ENCODE measurements at regions not wholly inside any gene's neighbourhood (a gene's known extent, or its start where the extent isn't known, plus 50 kb on each side); places are given as distances from the start of the nearest gene placed in this dataset.

DNA sequence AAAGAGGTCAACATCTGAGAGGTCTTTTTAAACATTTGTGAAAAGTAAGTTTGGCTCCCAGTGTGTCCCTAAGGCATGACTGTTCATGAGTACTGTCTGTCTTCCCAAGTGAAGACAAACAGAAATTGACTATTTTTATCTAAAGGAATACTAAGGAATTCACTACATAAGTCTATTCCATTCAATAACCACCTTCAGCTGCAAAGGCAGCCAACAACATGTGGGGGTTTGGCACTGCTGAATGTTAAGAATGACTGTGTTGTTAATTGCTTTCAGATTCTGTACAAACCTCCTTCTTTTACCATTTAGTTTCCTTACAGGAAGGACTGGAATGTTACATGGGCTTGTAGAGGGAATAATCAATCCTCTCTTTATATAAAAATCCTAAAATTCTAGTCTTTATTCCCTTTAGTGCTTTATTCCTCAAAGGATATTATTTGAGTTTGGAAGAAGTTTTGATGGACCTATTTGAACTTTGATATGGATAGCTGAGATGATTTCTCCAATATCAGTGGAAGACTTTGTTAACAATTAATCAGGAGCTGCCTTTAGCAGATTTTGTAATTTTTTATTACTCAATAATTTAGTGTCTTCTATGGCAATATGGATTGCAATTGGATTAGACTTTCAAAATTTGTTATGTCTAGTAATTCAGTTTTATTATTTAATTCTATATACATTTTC lies 201.7 kb upstream of the CHRM3 start:
- TF ChIP-seq, protein P1, sequence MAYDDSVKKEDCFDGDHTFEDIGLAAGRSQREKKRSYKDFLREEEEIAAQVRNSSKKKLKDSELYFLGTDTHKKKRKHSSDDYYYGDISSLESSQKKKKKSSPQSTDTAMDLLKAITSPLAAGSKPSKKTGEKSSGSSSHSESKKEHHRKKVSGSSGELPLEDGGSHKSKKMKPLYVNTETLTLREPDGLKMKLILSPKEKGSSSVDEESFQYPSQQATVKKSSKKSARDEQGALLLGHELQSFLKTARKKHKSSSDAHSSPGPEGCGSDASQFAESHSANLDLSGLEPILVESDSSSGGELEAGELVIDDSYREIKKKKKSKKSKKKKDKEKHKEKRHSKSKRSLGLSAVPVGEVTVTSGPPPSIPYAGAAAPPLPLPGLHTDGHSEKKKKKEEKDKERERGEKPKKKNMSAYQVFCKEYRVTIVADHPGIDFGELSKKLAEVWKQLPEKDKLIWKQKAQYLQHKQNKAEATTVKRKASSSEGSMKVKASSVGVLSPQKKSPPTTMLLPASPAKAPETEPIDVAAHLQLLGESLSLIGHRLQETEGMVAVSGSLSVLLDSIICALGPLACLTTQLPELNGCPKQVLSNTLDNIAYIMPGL (CRISPR knock-in tag; IDR thresholded peaks at IDR 0.05; ENCODE audit: borderline replicate concordance), result no peak
- TF ChIP-seq JUNB (IDR thresholded peaks at IDR 0.05) (no peak), POLR2A (IDR thresholded peaks at IDR 0.05; ENCODE audit: low read length) (no peak), RFX5 (IDR thresholded peaks at IDR 0.05) (no peak), CBX8 (IDR thresholded peaks at IDR 0.05) (no peak), RAD21 (conservative IDR thresholded peaks at IDR 0.05 in 1 of 2, IDR thresholded peaks at IDR 0.05 in 1 of 2) (no peak), MAFK (IDR thresholded peaks at IDR 0.05; ENCODE audit: partially characterized antibody) (no peak), KDM1A (IDR thresholded peaks at IDR 0.05; ENCODE audit: low read depth) (no peak), POLR2AphosphoS2 (conservative IDR thresholded peaks at IDR 0.05; ENCODE audit: low read length) (no peak), FOSL2 (IDR thresholded peaks at IDR 0.05) (no peak), FOSL2 (CRISPR knock-in tag; IDR thresholded peaks at IDR 0.05) (no peak)
- TF ChIP-seq, protein P2, sequence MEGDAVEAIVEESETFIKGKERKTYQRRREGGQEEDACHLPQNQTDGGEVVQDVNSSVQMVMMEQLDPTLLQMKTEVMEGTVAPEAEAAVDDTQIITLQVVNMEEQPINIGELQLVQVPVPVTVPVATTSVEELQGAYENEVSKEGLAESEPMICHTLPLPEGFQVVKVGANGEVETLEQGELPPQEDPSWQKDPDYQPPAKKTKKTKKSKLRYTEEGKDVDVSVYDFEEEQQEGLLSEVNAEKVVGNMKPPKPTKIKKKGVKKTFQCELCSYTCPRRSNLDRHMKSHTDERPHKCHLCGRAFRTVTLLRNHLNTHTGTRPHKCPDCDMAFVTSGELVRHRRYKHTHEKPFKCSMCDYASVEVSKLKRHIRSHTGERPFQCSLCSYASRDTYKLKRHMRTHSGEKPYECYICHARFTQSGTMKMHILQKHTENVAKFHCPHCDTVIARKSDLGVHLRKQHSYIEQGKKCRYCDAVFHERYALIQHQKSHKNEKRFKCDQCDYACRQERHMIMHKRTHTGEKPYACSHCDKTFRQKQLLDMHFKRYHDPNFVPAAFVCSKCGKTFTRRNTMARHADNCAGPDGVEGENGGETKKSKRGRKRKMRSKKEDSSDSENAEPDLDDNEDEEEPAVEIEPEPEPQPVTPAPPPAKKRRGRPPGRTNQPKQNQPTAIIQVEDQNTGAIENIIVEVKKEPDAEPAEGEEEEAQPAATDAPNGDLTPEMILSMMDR (IDR thresholded peaks at IDR 0.05), result no peak
- TF ChIP-seq, protein P3, sequence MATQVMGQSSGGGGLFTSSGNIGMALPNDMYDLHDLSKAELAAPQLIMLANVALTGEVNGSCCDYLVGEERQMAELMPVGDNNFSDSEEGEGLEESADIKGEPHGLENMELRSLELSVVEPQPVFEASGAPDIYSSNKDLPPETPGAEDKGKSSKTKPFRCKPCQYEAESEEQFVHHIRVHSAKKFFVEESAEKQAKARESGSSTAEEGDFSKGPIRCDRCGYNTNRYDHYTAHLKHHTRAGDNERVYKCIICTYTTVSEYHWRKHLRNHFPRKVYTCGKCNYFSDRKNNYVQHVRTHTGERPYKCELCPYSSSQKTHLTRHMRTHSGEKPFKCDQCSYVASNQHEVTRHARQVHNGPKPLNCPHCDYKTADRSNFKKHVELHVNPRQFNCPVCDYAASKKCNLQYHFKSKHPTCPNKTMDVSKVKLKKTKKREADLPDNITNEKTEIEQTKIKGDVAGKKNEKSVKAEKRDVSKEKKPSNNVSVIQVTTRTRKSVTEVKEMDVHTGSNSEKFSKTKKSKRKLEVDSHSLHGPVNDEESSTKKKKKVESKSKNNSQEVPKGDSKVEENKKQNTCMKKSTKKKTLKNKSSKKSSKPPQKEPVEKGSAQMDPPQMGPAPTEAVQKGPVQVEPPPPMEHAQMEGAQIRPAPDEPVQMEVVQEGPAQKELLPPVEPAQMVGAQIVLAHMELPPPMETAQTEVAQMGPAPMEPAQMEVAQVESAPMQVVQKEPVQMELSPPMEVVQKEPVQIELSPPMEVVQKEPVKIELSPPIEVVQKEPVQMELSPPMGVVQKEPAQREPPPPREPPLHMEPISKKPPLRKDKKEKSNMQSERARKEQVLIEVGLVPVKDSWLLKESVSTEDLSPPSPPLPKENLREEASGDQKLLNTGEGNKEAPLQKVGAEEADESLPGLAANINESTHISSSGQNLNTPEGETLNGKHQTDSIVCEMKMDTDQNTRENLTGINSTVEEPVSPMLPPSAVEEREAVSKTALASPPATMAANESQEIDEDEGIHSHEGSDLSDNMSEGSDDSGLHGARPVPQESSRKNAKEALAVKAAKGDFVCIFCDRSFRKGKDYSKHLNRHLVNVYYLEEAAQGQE (IDR thresholded peaks at IDR 0.05), result no peak
